ENCODE measurements at regions not wholly inside any gene's neighbourhood (a gene's known extent, or its start where the extent isn't known, plus 50 kb on each side); places are given as distances from the start of the nearest gene placed in this dataset.

DNA sequence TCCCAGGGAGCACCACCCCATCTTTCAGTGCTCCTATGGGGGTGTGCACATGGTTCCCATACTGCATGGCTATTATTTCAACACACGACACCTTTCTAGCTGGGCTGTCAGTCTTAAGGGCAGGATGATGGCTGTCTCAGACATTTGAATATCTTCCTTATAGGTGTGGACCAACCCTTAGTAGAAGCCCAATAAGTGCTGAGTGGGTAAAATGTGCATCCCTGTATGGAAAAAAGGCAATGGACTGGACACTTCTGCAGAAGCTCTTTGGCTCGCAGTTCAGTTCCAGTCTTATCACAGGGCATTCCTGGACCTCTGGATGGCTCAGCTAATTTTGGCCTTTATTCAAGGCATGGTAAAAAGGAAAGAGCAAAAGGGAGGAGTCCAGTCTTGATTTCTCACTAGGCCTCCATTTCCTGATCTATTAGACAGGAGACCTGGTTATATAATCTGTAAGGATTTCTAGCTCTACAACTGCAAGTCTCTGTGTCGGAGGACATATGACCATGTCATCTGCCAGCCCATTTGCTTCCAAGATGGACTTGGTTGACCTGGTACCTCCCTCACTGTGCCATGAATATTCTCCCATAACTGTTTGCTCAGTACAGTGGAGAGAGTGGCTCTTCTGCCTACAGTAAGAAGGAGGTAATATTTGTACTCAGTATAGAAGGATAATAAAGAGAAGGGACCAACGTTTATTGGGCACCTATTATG is 53.8 kb upstream of the RASGRP1 start:
- TF ChIP-seq, protein P1, sequence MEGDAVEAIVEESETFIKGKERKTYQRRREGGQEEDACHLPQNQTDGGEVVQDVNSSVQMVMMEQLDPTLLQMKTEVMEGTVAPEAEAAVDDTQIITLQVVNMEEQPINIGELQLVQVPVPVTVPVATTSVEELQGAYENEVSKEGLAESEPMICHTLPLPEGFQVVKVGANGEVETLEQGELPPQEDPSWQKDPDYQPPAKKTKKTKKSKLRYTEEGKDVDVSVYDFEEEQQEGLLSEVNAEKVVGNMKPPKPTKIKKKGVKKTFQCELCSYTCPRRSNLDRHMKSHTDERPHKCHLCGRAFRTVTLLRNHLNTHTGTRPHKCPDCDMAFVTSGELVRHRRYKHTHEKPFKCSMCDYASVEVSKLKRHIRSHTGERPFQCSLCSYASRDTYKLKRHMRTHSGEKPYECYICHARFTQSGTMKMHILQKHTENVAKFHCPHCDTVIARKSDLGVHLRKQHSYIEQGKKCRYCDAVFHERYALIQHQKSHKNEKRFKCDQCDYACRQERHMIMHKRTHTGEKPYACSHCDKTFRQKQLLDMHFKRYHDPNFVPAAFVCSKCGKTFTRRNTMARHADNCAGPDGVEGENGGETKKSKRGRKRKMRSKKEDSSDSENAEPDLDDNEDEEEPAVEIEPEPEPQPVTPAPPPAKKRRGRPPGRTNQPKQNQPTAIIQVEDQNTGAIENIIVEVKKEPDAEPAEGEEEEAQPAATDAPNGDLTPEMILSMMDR (IDR thresholded peaks at IDR 0.05) = no peak
- TF ChIP-seq POLR2AphosphoS5 (IDR thresholded peaks at IDR 0.05; ENCODE audit: low read depth, low read length) = no peak
- no peak for TF ChIP-seq TCF7L2 (IDR thresholded peaks at IDR 0.05; ENCODE audit: low read depth, low read length)
- TF ChIP-seq, protein P2, sequence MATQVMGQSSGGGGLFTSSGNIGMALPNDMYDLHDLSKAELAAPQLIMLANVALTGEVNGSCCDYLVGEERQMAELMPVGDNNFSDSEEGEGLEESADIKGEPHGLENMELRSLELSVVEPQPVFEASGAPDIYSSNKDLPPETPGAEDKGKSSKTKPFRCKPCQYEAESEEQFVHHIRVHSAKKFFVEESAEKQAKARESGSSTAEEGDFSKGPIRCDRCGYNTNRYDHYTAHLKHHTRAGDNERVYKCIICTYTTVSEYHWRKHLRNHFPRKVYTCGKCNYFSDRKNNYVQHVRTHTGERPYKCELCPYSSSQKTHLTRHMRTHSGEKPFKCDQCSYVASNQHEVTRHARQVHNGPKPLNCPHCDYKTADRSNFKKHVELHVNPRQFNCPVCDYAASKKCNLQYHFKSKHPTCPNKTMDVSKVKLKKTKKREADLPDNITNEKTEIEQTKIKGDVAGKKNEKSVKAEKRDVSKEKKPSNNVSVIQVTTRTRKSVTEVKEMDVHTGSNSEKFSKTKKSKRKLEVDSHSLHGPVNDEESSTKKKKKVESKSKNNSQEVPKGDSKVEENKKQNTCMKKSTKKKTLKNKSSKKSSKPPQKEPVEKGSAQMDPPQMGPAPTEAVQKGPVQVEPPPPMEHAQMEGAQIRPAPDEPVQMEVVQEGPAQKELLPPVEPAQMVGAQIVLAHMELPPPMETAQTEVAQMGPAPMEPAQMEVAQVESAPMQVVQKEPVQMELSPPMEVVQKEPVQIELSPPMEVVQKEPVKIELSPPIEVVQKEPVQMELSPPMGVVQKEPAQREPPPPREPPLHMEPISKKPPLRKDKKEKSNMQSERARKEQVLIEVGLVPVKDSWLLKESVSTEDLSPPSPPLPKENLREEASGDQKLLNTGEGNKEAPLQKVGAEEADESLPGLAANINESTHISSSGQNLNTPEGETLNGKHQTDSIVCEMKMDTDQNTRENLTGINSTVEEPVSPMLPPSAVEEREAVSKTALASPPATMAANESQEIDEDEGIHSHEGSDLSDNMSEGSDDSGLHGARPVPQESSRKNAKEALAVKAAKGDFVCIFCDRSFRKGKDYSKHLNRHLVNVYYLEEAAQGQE (IDR thresholded peaks at IDR 0.05; ENCODE audit: insufficient read depth in 1 of 2, low read depth in 2 of 2, low read length in 1 of 2) = no peak
- TF ChIP-seq SIN3A (IDR thresholded peaks at IDR 0.05; ENCODE audit: borderline replicate concordance, insufficient read depth, low read depth, low read length) = no peak
- ATAC-seq (no peak), DNase-seq (ENCODE audit: low read depth, low spot score) (no peak)
- H3K4me3 ChIP-seq (ENCODE audit: low read depth in 2 of 2, low read length in 2 of 2) = no peak overlapping the region
- intact Hi-C loops (cut with micrococcal nuclease; ENCODE audit: unreplicated experiment) (no loop called here), in situ Hi-C loops (cut with HindIII; ENCODE audit: low pct_unique_long_range_greater_than_20kb, low sequenced_read_pairs) (no loop called here)
- no TSS peak for BruUV-seq (replicated peaks)
- CTCF ChIA-PET = interaction anchor here (0.7 kb wide), 1 partner anchor 58 kb away, joined by 5 read pairs; no protein-coding TSS in a partner anchor
- no peak overlapping the region for H3K27ac ChIP-seq (ENCODE audit: low read length)
- peaks cover 7% of the 10 kb centered on the region for H3K27me3 ChIP-seq (ENCODE audit: control insufficient read depth, insufficient read depth, low read length)
- POLR2A ChIA-PET = interaction anchor here (0.9 kb wide), 1 partner anchor 78 kb away, joined by 5 read pairs; no protein-coding TSS in a partner anchor
- no peaks in the 10 kb centered on the region for H3K36me3 ChIP-seq (ENCODE audit: control insufficient read depth, insufficient read depth, low read length)
- H3K4me1 ChIP-seq (ENCODE audit: control insufficient read depth, insufficient read depth, low read length) = no peaks in the 10 kb centered on the region
- no peaks in the 10 kb centered on the region for H3K9me3 ChIP-seq (ENCODE audit: control insufficient read depth, insufficient read depth, low read depth, low read length)

DNA sequence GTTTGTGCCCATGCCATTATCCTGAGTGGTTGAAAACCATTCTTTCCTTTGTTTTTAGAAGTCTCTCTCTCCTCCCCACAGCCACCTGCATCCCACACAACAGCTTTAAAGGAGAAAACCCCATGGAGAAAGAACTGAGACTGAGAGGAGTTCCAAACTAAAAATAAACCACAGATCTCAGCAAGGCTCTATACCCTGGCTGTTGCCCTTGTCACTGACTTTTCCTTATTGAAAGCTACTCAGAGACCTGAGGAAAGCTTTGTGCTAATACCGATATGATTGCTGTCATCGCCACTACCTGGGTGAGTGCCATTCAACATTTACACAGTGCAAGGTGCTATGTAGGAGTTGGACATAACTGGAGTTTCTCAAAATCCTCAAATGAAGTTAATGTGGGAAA is 55.5 kb upstream of the RASGRP1 start:
- H3K27me3 ChIP-seq (ENCODE audit: control insufficient read depth, insufficient read depth, low read length) = peaks cover 5% of the 10 kb centered on the region
- intact Hi-C loops (cut with micrococcal nuclease; ENCODE audit: unreplicated experiment) = no loop called here
- no peak overlapping the region for H3K27ac ChIP-seq (ENCODE audit: low read length)
- CTCF ChIA-PET = no interaction called here
- DNase-seq (ENCODE audit: low read depth, low spot score) (no peak), ATAC-seq (no peak)
- H3K36me3 ChIP-seq (ENCODE audit: control insufficient read depth, insufficient read depth, low read length) = no peaks in the 10 kb centered on the region
- H3K9me3 ChIP-seq (ENCODE audit: control insufficient read depth, insufficient read depth, low read depth, low read length) = no peaks in the 10 kb centered on the region
- in situ Hi-C loops (cut with HindIII; ENCODE audit: low pct_unique_long_range_greater_than_20kb, low sequenced_read_pairs) = no loop called here
- no peak overlapping the region for H3K4me3 ChIP-seq (ENCODE audit: low read depth in 2 of 2, low read length in 2 of 2)
- H3K4me1 ChIP-seq (ENCODE audit: control insufficient read depth, insufficient read depth, low read length) = no peaks in the 10 kb centered on the region
- TF ChIP-seq TCF7L2 (IDR thresholded peaks at IDR 0.05; ENCODE audit: low read depth, low read length) = no peak
- TF ChIP-seq, protein P1 (IDR thresholded peaks at IDR 0.05) = no peak
- TF ChIP-seq, protein P2 (IDR thresholded peaks at IDR 0.05; ENCODE audit: insufficient read depth in 1 of 2, low read depth in 2 of 2, low read length in 1 of 2) = no peak
- no peak for TF ChIP-seq SIN3A (IDR thresholded peaks at IDR 0.05; ENCODE audit: borderline replicate concordance, insufficient read depth, low read depth, low read length)
- no peak for TF ChIP-seq POLR2AphosphoS5 (IDR thresholded peaks at IDR 0.05; ENCODE audit: low read depth, low read length)
- no TSS peak for BruUV-seq (replicated peaks)
- POLR2A ChIA-PET = no interaction called here

Measured in Panc1 (cell line).